HEK293 (cell line): ENCODE measurements at regions not wholly inside any gene's neighbourhood (a gene's known extent, or its start where the extent isn't known, plus 50 kb on each side); places are given as distances from the start of the nearest gene placed in this dataset.

ENCODE experiments used
- CTCF ChIA-PET: fragments of 350-600 bp; formaldehyde crosslinking; extraction: SDS; loops from one replicate; lab custom pipeline; 2021; ENCODE audit warnings: antibody characterized with exemption; lab: Yijun Ruan, JAX
- POLR2A ChIA-PET: fragments of 300-600 bp; formaldehyde crosslinking; extraction: SDS; loops from one replicate; lab custom pipeline; 2020; ENCODE audit warnings: antibody characterized with exemption, inconsistent platforms; lab: Yijun Ruan, JAX
- H3K27ac ChIP-seq: fragments of 200-500 bp; sonication (Bioruptor generic); 2 replicates; pipeline ENCODE4 v1.5.1; 2014; ENCODE audit warnings: low read depth, low read length, control low read depth, inconsistent platforms; ENCODE audit errors: extremely low read depth
- H3K36me3 ChIP-seq, 2 experiments: fragments of 200-500 bp in 1 of 2; sonication (Bioruptor generic) in 1 of 2; 1 replicate in 1 of 2; 2 replicates in 1 of 2; pipeline ENCODE4 v1.5.1; 2014 to 2017; ENCODE audit warnings: inconsistent platforms in 2 of 2, low read length in 2 of 2; ENCODE audit not compliant: control insufficient read depth in 2 of 2, insufficient read depth in 1 of 2
- H3K4me1 ChIP-seq: fragments of 200-500 bp; sonication (Bioruptor generic); 2 replicates; pipeline ENCODE4 v1.5.1; 2014; ENCODE audit warnings: mild to moderate bottlenecking, low read length, inconsistent platforms; ENCODE audit not compliant: control insufficient read depth, insufficient read depth
- H3K4me3 ChIP-seq: 2 replicates; pipeline ENCODE4 v1.5.1; 2011; ENCODE audit warnings: low read depth, mild to moderate bottlenecking, control low read depth, low read length, moderate library complexity
- H3K9me3 ChIP-seq: fragments of 200-500 bp; sonication (Bioruptor generic); 2 replicates; pipeline ENCODE4 v1.5.1; 2014; ENCODE audit warnings: low read depth, low read length, inconsistent platforms; ENCODE audit not compliant: control insufficient read depth, insufficient read depth
- ATF2 ChIP-seq: fragments of 450-650 bp; formaldehyde crosslinking; IDR thresholded peaks from 2 replicates; pipeline ENCODE4 v1.5.1; 2016; ENCODE audit warnings: missing biosample characterization, missing genetic modification characterization, low read depth
- GLIS1 ChIP-seq: fragments of 450-650 bp; formaldehyde crosslinking; IDR thresholded peaks from 2 replicates; pipeline ENCODE4 v1.5.1; 2016; ENCODE audit warnings: missing biosample characterization, missing genetic modification characterization
- OVOL3 ChIP-seq: fragments of 450-650 bp; formaldehyde crosslinking; IDR thresholded peaks from 2 replicates; pipeline ENCODE4 v1.5.1; 2016; ENCODE audit warnings: missing biosample characterization, missing genetic modification characterization
- TRIM28 ChIP-seq: IDR thresholded peaks from 2 replicates; pipeline ENCODE4 v1.6.1; 2011; ENCODE audit warnings: low read length, control low read depth, borderline replicate concordance
- ZBTB10 ChIP-seq: fragments of 450-650 bp; formaldehyde crosslinking; IDR thresholded peaks from 2 replicates; pipeline ENCODE4 v1.5.1; 2016; ENCODE audit warnings: missing biosample characterization, missing genetic modification characterization
- ZBTB17 ChIP-seq: fragments of 450-650 bp; formaldehyde crosslinking; IDR thresholded peaks from 2 replicates; pipeline ENCODE4 v1.5.1; 2016; ENCODE audit warnings: missing biosample characterization, missing genetic modification characterization
- ZFHX2 ChIP-seq: fragments of 450-650 bp; formaldehyde crosslinking; conservative IDR thresholded peaks from 2 replicates; pipeline ENCODE4 v1.5.1; 2016; ENCODE audit warnings: missing biosample characterization, missing genetic modification characterization
- ZIC2 ChIP-seq: fragments of 450-650 bp; formaldehyde crosslinking; IDR thresholded peaks from 2 replicates; pipeline ENCODE4 v1.5.1; 2016; ENCODE audit warnings: missing biosample characterization, missing genetic modification characterization
- ZNF184 ChIP-seq: fragments of 450-650 bp; IDR thresholded peaks from 2 replicates; pipeline ENCODE4 v1.5.1; 2018; ENCODE audit warnings: missing biosample characterization, mild to moderate bottlenecking, missing genetic modification characterization
- ZNF335 ChIP-seq: fragments of 450-650 bp; formaldehyde crosslinking; conservative IDR thresholded peaks from 2 replicates; pipeline ENCODE4 v1.5.1; 2016; ENCODE audit warnings: missing biosample characterization, missing genetic modification characterization
- ZNF350 ChIP-seq: fragments of 450-650 bp; formaldehyde crosslinking; IDR thresholded peaks from 2 replicates; pipeline ENCODE4 v1.5.0; 2017; ENCODE audit warnings: missing biosample characterization, mild to moderate bottlenecking, missing genetic modification characterization
- ZNF362 ChIP-seq: fragments of 450-650 bp; formaldehyde crosslinking; IDR thresholded peaks from 2 replicates; pipeline ENCODE4 v1.5.1; 2016; ENCODE audit warnings: missing biosample characterization, missing genetic modification characterization
- ZNF366 ChIP-seq: fragments of 450-650 bp; formaldehyde crosslinking; conservative IDR thresholded peaks from 2 replicates; pipeline ENCODE4 v1.5.1; 2016; ENCODE audit warnings: missing biosample characterization, missing genetic modification characterization
- ZNF398 ChIP-seq: fragments of 450-650 bp; formaldehyde crosslinking; IDR thresholded peaks from 2 replicates; pipeline ENCODE4 v1.5.1; 2017; ENCODE audit warnings: missing biosample characterization, missing genetic modification characterization

- TF ChIP-seq ZBTB10 (tag by site-specific recombination) = no peak
- TF ChIP-seq ZNF398 (tag by site-specific recombination) = no peak
- no peak for TF ChIP-seq OVOL3 (tag by site-specific recombination)
- TF ChIP-seq ZNF366 = no peak
- no peak for TF ChIP-seq ATF2 (tag by site-specific recombination)
- TF ChIP-seq, all 188 proteins: peak for 0
Measured at GRCh38 chr3:178082326-178082906, 453.8 kb upstream of the KCNMB2 start (continued).

- H3K4me1 ChIP-seq = peaks cover 7% of the 10 kb centered on the region; the same call in 1 of the 2 replicates
- TF ChIP-seq ZNF335 (tag by site-specific recombination) (no peak), ZNF350 (tag by site-specific recombination) (no peak), GLIS1 (tag by site-specific recombination) (no peak), ZNF184 (tag by site-specific recombination) (no peak)
- H3K27ac ChIP-seq = no peak overlapping the region
- ChIA-PET CTCF (interaction anchor here (0.6 to 1.4 kb wide), 4 partner anchors 16 to 1032 kb away, joined by 3 to 5 read pairs (median 4); no protein-coding TSS in a partner anchor), POLR2A (no interaction called here)
- no peaks in the 10 kb centered on the region for H3K36me3 ChIP-seq
- H3K4me3 ChIP-seq = no peak overlapping the region
- no peaks in the 10 kb centered on the region for H3K9me3 ChIP-seq
Measured at GRCh38 chr3:178083906-178084866, 452.1 kb upstream of the KCNMB2 start.

GRCh38 chr3:178084938-178085816 is 451.1 kb upstream of the KCNMB2 start:
- Histone ChIP-seq H3K27ac (no peak overlapping the region), H3K9me3 (no peaks in the 10 kb centered on the region), H3K4me3 (no peak overlapping the region), H3K36me3 (no peaks in the 10 kb centered on the region)
- ChIA-PET CTCF (interaction anchor here (0.6 to 1.4 kb wide), 3 partner anchors 15 to 1033 kb away, joined by 3 to 5 read pairs (median 4); no protein-coding TSS in a partner anchor), POLR2A (no interaction called here)
- peak; percentile 39; the same call in 1 of the 2 replicates for TF ChIP-seq ZFHX2 (tag by site-specific recombination)
- TF ChIP-seq TRIM28 = peak; percentile 29; the same call in 1 of the 2 replicates
- no peak for TF ChIP-seq ZNF362 (tag by site-specific recombination)
- TF ChIP-seq ZIC2 = 0 out of 2 replicates have a peak, but pooled peaks have one; percentile 11
- peak; percentile 33; the same call in 1 of the 2 replicates for TF ChIP-seq ZBTB17 (tag by site-specific recombination)
- TF ChIP-seq, all 188 proteins: peak for 4
- H3K4me1 ChIP-seq = peaks cover 7% of the 10 kb centered on the region; the same call in 1 of the 2 replicates
